ENCODE measurements at regions not wholly inside any gene's neighbourhood (a gene's known extent, or its start where the extent isn't known, plus 50 kb on each side); places are given as distances from the start of the nearest gene placed in this dataset.

GRCh38 chr13:103903790-103904189 is 837.6 kb upstream of the SLC10A2 start:
- TF ChIP-seq CTCF (conservative IDR thresholded peaks at IDR 0.05; ENCODE audit: low read depth, low read length) (no peak), EZH2 (IDR thresholded peaks at IDR 0.05; ENCODE audit: low read length, unreplicated experiment) (no peak)
